ENCODE measurements at regions not wholly inside any gene's neighbourhood (a gene's known extent, or its start where the extent isn't known, plus 50 kb on each side); places are given as distances from the start of the nearest gene placed in this dataset.
A peak's percentile ranks its signal among the peaks of the same experiment; 100 is the strongest.

GRCh38 chr7:131186816-131187215 is 140.9 kb upstream of the MKLN1 start:
- no peaks in the 10 kb centered on the region for H3K36me3 ChIP-seq
- no peak for DNase-seq (ENCODE audit: extremely low spot score)
- H3K9me3 ChIP-seq, result no peaks in the 10 kb centered on the region
- H3K27me3 ChIP-seq, result no peaks in the 10 kb centered on the region
- WGBS, result 93% methylated on average over 7 of the region's 7 CpGs
- peaks cover 0 to 28% (median 4%) of the 10 kb centered on the region in 4 donors for H3K4me1 ChIP-seq
- H3K27ac ChIP-seq (replicated peaks in 1 of 4), result no peak overlapping the region
- TF ChIP-seq CTCF (IDR thresholded peaks at IDR 0.05), result no peak
- no peak for TF ChIP-seq POLR2AphosphoS5 (IDR thresholded peaks at IDR 0.05)
- no peak for TF ChIP-seq POLR2A (IDR thresholded peaks at IDR 0.05; ENCODE audit: low read depth)
- no peak for TF ChIP-seq EP300 (IDR thresholded peaks at IDR 0.05)
- no peak overlapping the region for H3K4me3 ChIP-seq
- intact Hi-C loops (cut with DNase I), result no loop called here

- no peak for DNase-seq (ENCODE audit: extremely low spot score)
These were observed 139.0 kb upstream of the MKLN1 start for GRCh38 chr7:131188367-131189339.

GRCh38 chr7:131189488-131189887 is 138.2 kb upstream of the MKLN1 start:
- TF ChIP-seq POLR2AphosphoS5 (IDR thresholded peaks at IDR 0.05), result no peak
- no peak for TF ChIP-seq CTCF (IDR thresholded peaks at IDR 0.05)
- TF ChIP-seq EP300 (IDR thresholded peaks at IDR 0.05), result no peak
- no peak for TF ChIP-seq POLR2A (IDR thresholded peaks at IDR 0.05; ENCODE audit: low read depth)

More at GRCh38 chr7:131188367-131189339, 139.0 kb upstream of the MKLN1 start:
- no peaks in the 10 kb centered on the region for H3K9me3 ChIP-seq
- H3K27me3 ChIP-seq, result no peaks in the 10 kb centered on the region
- H3K4me1 ChIP-seq, result peaks cover 0 to 28% (median 4%) of the 10 kb centered on the region in 4 donors
- H3K36me3 ChIP-seq, result no peaks in the 10 kb centered on the region
- WGBS, result 62% methylated on average over 8 of the region's 8 CpGs
- intact Hi-C loops (cut with DNase I), result no loop called here
- no peak overlapping the region for H3K4me3 ChIP-seq
- TF ChIP-seq CTCF (IDR thresholded peaks at IDR 0.05) (no peak), POLR2AphosphoS5 (IDR thresholded peaks at IDR 0.05) (peak; percentile 28 to 41), EP300 (IDR thresholded peaks at IDR 0.05) (no peak), POLR2A (IDR thresholded peaks at IDR 0.05; ENCODE audit: low read depth) (no peak)
- peak overlapping the region; percentile 13 to 36 (median 22) for H3K27ac ChIP-seq (replicated peaks in 1 of 4)

GRCh38 chr7:131190146-131190545 is 137.5 kb upstream of the MKLN1 start:
- no peak overlapping the region for H3K27ac ChIP-seq (replicated peaks in 1 of 4)
- no peaks in the 10 kb centered on the region for H3K27me3 ChIP-seq
- no peaks in the 10 kb centered on the region for H3K9me3 ChIP-seq
- no peaks in the 10 kb centered on the region for H3K36me3 ChIP-seq
- no peak overlapping the region for H3K4me3 ChIP-seq
- intact Hi-C loops (cut with DNase I), result no loop called here
- DNase-seq (ENCODE audit: extremely low spot score), result no peak
- TF ChIP-seq POLR2A (IDR thresholded peaks at IDR 0.05; ENCODE audit: low read depth) (no peak), EP300 (IDR thresholded peaks at IDR 0.05) (no peak), POLR2AphosphoS5 (IDR thresholded peaks at IDR 0.05) (no peak)
- 32% methylated on average over 2 of the region's 2 CpGs for WGBS
- H3K4me1 ChIP-seq, result peaks cover 0 to 28% (median 4%) of the 10 kb centered on the region in 4 donors

More at GRCh38 chr7:131189488-131189887, 138.2 kb upstream of the MKLN1 start:
- no peak overlapping the region for H3K4me3 ChIP-seq
- no peaks in the 10 kb centered on the region for H3K36me3 ChIP-seq
- H3K9me3 ChIP-seq, result no peaks in the 10 kb centered on the region
- peaks cover 0 to 28% (median 4%) of the 10 kb centered on the region in 4 donors for H3K4me1 ChIP-seq
- intact Hi-C loops (cut with DNase I), result no loop called here
- H3K27ac ChIP-seq (replicated peaks in 1 of 4), result no peak overlapping the region
- H3K27me3 ChIP-seq, result no peaks in the 10 kb centered on the region
- no peak for DNase-seq (ENCODE audit: extremely low spot score)
- 89% methylated on average over 5 of the region's 5 CpGs for WGBS

GRCh38 chr7:131190581-131190980 is 137.1 kb upstream of the MKLN1 start:
- H3K27me3 ChIP-seq, result no peaks in the 10 kb centered on the region
- intact Hi-C loops (cut with DNase I), result no loop called here
- TF ChIP-seq CTCF (IDR thresholded peaks at IDR 0.05), result no peak
- TF ChIP-seq POLR2A (IDR thresholded peaks at IDR 0.05; ENCODE audit: low read depth), result no peak
- no peak for TF ChIP-seq POLR2AphosphoS5 (IDR thresholded peaks at IDR 0.05)
- TF ChIP-seq EP300 (IDR thresholded peaks at IDR 0.05), result no peak
- WGBS, result 42% methylated on average over 1 of the region's 1 CpG
- no peaks in the 10 kb centered on the region for H3K9me3 ChIP-seq
- DNase-seq (ENCODE audit: extremely low spot score), result no peak
- peaks cover 0 to 28% (median 4%) of the 10 kb centered on the region in 4 donors for H3K4me1 ChIP-seq
- peak overlapping the region in 1 of 4 donors; percentile 7 for H3K27ac ChIP-seq (replicated peaks in 1 of 4)
- no peaks in the 10 kb centered on the region for H3K36me3 ChIP-seq
- H3K4me3 ChIP-seq, result no peak overlapping the region

All from esophagus muscularis mucosa (tissue), 4 donors.